ENCODE measurements at regions not wholly inside any gene's neighbourhood (a gene's known extent, or its start where the extent isn't known, plus 50 kb on each side); places are given as distances from the start of the nearest gene placed in this dataset.

DNA sequence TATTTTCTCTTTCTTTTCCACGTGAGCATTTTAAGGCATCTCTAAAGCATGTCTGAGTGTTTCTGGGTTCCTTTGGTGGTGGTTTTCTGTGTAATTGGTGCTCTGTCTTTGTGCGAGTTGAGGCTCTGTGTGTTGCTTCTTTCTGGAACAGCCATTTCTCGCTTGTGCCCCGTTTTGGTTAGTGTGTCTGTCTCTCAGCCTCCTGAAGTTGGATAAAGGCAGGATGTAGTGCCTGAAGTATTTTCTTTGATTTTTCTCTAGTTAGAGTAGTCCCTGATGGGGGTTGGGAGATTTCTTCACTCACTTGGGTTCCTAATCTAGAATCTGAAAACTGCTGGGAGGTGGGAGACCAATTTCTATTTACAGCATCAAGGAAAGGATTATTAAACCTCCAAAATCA is 129.7 kb upstream of the TMEM161B start:
- TF ChIP-seq GATA2 (IDR thresholded peaks at IDR 0.05; ENCODE audit: low read depth, low read length) (no peak), GATA3 (IDR thresholded peaks at IDR 0.05; ENCODE audit: low read depth, low read length) (no peak)
